ENCODE measurements at regions not wholly inside any gene's neighbourhood (a gene's known extent, or its start where the extent isn't known, plus 50 kb on each side); places are given as distances from the start of the nearest gene placed in this dataset.

DNA sequence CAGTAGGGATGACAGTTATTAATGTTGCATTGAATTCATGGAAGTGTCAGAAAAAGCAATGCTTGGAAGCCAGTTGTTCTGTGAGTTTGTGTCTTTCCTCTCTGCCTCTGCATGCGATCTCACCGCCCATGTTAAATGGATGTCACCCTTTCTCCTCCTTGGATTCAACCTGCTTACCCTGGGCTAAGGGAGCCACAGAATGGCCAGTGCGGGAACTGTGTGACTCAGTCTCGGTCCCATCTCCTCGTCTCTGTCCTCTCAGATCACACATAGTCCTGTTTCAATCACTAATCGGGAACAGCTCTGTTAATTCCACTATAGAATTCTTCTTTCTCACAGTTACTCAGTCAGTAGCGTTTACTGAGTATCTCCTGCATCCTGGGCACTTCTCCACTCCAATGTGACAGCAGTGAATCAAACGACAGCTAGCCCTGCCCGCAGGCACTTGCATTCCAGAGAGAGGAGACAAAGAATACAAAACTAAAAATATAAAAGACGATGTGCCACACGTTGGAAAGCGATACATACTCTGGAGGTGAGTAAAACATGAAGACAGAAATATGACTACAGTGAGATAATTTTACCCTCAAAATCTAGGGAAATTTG is 53.6 kb upstream of the TLR3 start:
- no peak overlapping the region for H3K4me3 Mint-ChIP-seq (ENCODE audit: unreplicated experiment)
- H3K27ac Mint-ChIP-seq (ENCODE audit: low read depth, unreplicated experiment), result no peak overlapping the region
- no peaks in the 10 kb centered on the region for H3K27me3 Mint-ChIP-seq (ENCODE audit: insufficient read depth, unreplicated experiment)
- CTCF ChIA-PET, result no interaction called here
- H3K9me3 Mint-ChIP-seq (ENCODE audit: unreplicated experiment), result peaks cover 8% of the 10 kb centered on the region
- no peaks in the 10 kb centered on the region for H3K4me1 Mint-ChIP-seq (ENCODE audit: insufficient read depth, unreplicated experiment)
- POLR2A ChIA-PET, result no interaction called here
- no TSS peak for BruUV-seq (replicated peaks)
- TF ChIP-seq, protein P1, sequence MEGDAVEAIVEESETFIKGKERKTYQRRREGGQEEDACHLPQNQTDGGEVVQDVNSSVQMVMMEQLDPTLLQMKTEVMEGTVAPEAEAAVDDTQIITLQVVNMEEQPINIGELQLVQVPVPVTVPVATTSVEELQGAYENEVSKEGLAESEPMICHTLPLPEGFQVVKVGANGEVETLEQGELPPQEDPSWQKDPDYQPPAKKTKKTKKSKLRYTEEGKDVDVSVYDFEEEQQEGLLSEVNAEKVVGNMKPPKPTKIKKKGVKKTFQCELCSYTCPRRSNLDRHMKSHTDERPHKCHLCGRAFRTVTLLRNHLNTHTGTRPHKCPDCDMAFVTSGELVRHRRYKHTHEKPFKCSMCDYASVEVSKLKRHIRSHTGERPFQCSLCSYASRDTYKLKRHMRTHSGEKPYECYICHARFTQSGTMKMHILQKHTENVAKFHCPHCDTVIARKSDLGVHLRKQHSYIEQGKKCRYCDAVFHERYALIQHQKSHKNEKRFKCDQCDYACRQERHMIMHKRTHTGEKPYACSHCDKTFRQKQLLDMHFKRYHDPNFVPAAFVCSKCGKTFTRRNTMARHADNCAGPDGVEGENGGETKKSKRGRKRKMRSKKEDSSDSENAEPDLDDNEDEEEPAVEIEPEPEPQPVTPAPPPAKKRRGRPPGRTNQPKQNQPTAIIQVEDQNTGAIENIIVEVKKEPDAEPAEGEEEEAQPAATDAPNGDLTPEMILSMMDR (IDR thresholded peaks at IDR 0.05; ENCODE audit: unreplicated experiment), result no peak
- H3K36me3 Mint-ChIP-seq (ENCODE audit: insufficient read depth, unreplicated experiment), result peaks cover 12% of the 10 kb centered on the region
- intact Hi-C loops (cut with micrococcal nuclease), result loop anchor here (5.0 kb wide), 1 partner anchor 238 kb away; no protein-coding TSS in a partner anchor
- DNase-seq (ENCODE audit: unreplicated experiment), result peak; percentile 13

GRCh38 chr4:186016796-186017195 is 52.2 kb upstream of the TLR3 start:
- H3K36me3 Mint-ChIP-seq (ENCODE audit: insufficient read depth, unreplicated experiment), result peaks cover 12% of the 10 kb centered on the region
- ChIA-PET POLR2A (no interaction called here), CTCF (no interaction called here)
- no peak overlapping the region for H3K27ac Mint-ChIP-seq (ENCODE audit: low read depth, unreplicated experiment)
- no peak overlapping the region for H3K4me3 Mint-ChIP-seq (ENCODE audit: unreplicated experiment)
- H3K27me3 Mint-ChIP-seq (ENCODE audit: insufficient read depth, unreplicated experiment), result no peaks in the 10 kb centered on the region
- no TSS peak for BruUV-seq (replicated peaks)
- intact Hi-C loops (cut with micrococcal nuclease), result loop anchor here (5.0 kb wide), 1 partner anchor 239 kb away; no protein-coding TSS in a partner anchor
- H3K4me1 Mint-ChIP-seq (ENCODE audit: insufficient read depth, unreplicated experiment), result no peaks in the 10 kb centered on the region
- DNase-seq (ENCODE audit: unreplicated experiment), result no peak
- TF ChIP-seq, protein P1 (IDR thresholded peaks at IDR 0.05; ENCODE audit: unreplicated experiment), result no peak
- H3K9me3 Mint-ChIP-seq (ENCODE audit: unreplicated experiment), result peaks cover 8% of the 10 kb centered on the region

- intact Hi-C loops (cut with micrococcal nuclease), result loop anchor here (5.0 kb wide), 1 partner anchor 240 kb away; no protein-coding TSS in a partner anchor
- ChIA-PET CTCF (interaction anchor here (0.6 to 4.5 kb wide), 3 partner anchors 20 to 729 kb away, joined by 3 to 51 read pairs (median 6); no protein-coding TSS in a partner anchor), POLR2A (no interaction called here)
- no peak for DNase-seq (ENCODE audit: unreplicated experiment)
- Mint-ChIP-seq H3K4me3 (ENCODE audit: unreplicated experiment) (no peak overlapping the region), H3K9me3 (ENCODE audit: unreplicated experiment) (peaks cover 8% of the 10 kb centered on the region), H3K27me3 (ENCODE audit: insufficient read depth, unreplicated experiment) (no peaks in the 10 kb centered on the region), H3K36me3 (ENCODE audit: insufficient read depth, unreplicated experiment) (peaks cover 12% of the 10 kb centered on the region), H3K4me1 (ENCODE audit: insufficient read depth, unreplicated experiment) (no peaks in the 10 kb centered on the region), H3K27ac (ENCODE audit: low read depth, unreplicated experiment) (no peak overlapping the region)
- TF ChIP-seq, protein P1 (IDR thresholded peaks at IDR 0.05; ENCODE audit: unreplicated experiment), result no peak
- BruUV-seq (replicated peaks), result no TSS peak
Measured at GRCh38 chr4:186017801-186018200, 51.2 kb upstream of the TLR3 start.

- H3K36me3 Mint-ChIP-seq (ENCODE audit: insufficient read depth, unreplicated experiment), result peaks cover 9% of the 10 kb centered on the region
- no peak overlapping the region for H3K27ac Mint-ChIP-seq (ENCODE audit: low read depth, unreplicated experiment)
- DNase-seq (ENCODE audit: unreplicated experiment), result no peak
- H3K27me3 Mint-ChIP-seq (ENCODE audit: insufficient read depth, unreplicated experiment), result no peaks in the 10 kb centered on the region
- H3K4me1 Mint-ChIP-seq (ENCODE audit: insufficient read depth, unreplicated experiment), result no peaks in the 10 kb centered on the region
- TF ChIP-seq, protein P1 (IDR thresholded peaks at IDR 0.05; ENCODE audit: unreplicated experiment), result no peak
- intact Hi-C loops (cut with micrococcal nuclease), result loop anchor here (5.0 kb wide), 1 partner anchor 241 kb away; no protein-coding TSS in a partner anchor
- H3K9me3 Mint-ChIP-seq (ENCODE audit: unreplicated experiment), result peaks cover 8% of the 10 kb centered on the region
- H3K4me3 Mint-ChIP-seq (ENCODE audit: unreplicated experiment), result no peak overlapping the region
- BruUV-seq (replicated peaks), result no TSS peak
- ChIA-PET POLR2A (no interaction called here), CTCF (interaction anchor here (0.6 to 4.5 kb wide), 4 partner anchors 19 to 730 kb away, joined by 3 to 51 read pairs (median 5); no protein-coding TSS in a partner anchor)
Measured at GRCh38 chr4:186018261-186018660, 50.7 kb upstream of the TLR3 start.
